IMR-90 (cell line): ENCODE measurements at regions not wholly inside any gene's neighbourhood (a gene's known extent, or its start where the extent isn't known, plus 50 kb on each side); places are given as distances from the start of the nearest gene placed in this dataset.

Source experiments
- ATAC-seq: fragments of 200-7000 bp; cut with Tn5 transposase; 2 replicates; pipeline ENCODE4 v1.9.1; 2020; ENCODE audit warnings: low read depth, mild to moderate bottlenecking, moderate library complexity
- BruUV-seq: library from RNA; stranded (reverse); fragments of 400-500 nt; replicated peaks from 2 replicates; lab custom pipeline; 2021; lab: Mats Ljungman, UMichigan
- CTCF ChIA-PET: fragments of 300-600 bp; formaldehyde crosslinking; extraction: SDS; loops from one replicate; lab custom pipeline; 2021; ENCODE audit warnings: antibody characterized with exemption; lab: Yijun Ruan, JAX
- POLR2A ChIA-PET: fragments of 300-600 bp; sonication (Branson Sonifier 250); formaldehyde crosslinking; loops from one replicate; lab custom pipeline; 2022; ENCODE audit warnings: antibody characterized with exemption; ENCODE audit not compliant: unreplicated experiment; lab: Charles Lee
- DNase-seq: peaks from one replicate; pipeline ENCODE4 v3.0.0; 2013
- H2AFZ ChIP-seq: replicated peaks from 2 replicates; pipeline ENCODE3; 2013; ENCODE audit warnings: low read length, mild to moderate bottlenecking; ENCODE audit not compliant: poor library complexity
- H2AK5ac ChIP-seq: 2 replicates; pipeline ENCODE4 v1.6.1; 2013; ENCODE audit warnings: low read depth, low read length, inconsistent platforms
- H2AK9ac ChIP-seq: replicated peaks from 2 replicates; pipeline ENCODE3; 2013; ENCODE audit warnings: mild to moderate bottlenecking, low read depth, low read length, moderate library complexity; ENCODE audit not compliant: poor library complexity
- H2BK120ac ChIP-seq: 2 replicates; pipeline ENCODE4 v1.6.1; 2013; ENCODE audit warnings: low read depth, low read length, inconsistent platforms
- H2BK15ac ChIP-seq: 3 replicates; pipeline ENCODE4 v1.6.1; 2013; ENCODE audit warnings: low read depth, low read length, inconsistent platforms
- H2BK20ac ChIP-seq: 2 replicates; pipeline ENCODE4 v1.6.1; 2013; ENCODE audit warnings: low read depth, mild to moderate bottlenecking, inconsistent platforms, low read length, moderate library complexity
- H2BK5ac ChIP-seq: 2 replicates; pipeline ENCODE4 v1.6.1; 2013; ENCODE audit warnings: mild to moderate bottlenecking, low read depth, low read length, inconsistent platforms; ENCODE audit not compliant: poor library complexity, severe bottlenecking
- H3K14ac ChIP-seq: replicated peaks from 2 replicates; pipeline ENCODE4 v1.6.1; 2013; ENCODE audit warnings: low read depth, low read length, inconsistent platforms
- H3K18ac ChIP-seq: 2 replicates; pipeline ENCODE4 v1.6.1; 2013; ENCODE audit warnings: low read depth, low read length, control low read depth
- H3K23ac ChIP-seq: 2 replicates; pipeline ENCODE4 v1.6.1; 2013; ENCODE audit warnings: low read depth, low read length, inconsistent platforms
- H3K27ac ChIP-seq: 2 replicates; pipeline ENCODE4 v1.5.1; 2013; ENCODE audit warnings: mild to moderate bottlenecking, control low read depth, low read length; ENCODE audit not compliant: insufficient read depth
- H3K27me3 ChIP-seq: 2 replicates; pipeline ENCODE4 v1.6.1; 2013; ENCODE audit warnings: low read length; ENCODE audit not compliant: control insufficient read depth, insufficient read depth
- H3K36me3 ChIP-seq: 2 replicates; pipeline ENCODE4 v1.6.1; 2013; ENCODE audit warnings: low read length, mixed read lengths; ENCODE audit not compliant: control insufficient read depth, insufficient read depth
- H3K4ac ChIP-seq: 2 replicates; pipeline ENCODE4 v1.6.1; 2013; ENCODE audit warnings: low read depth, low read length, inconsistent platforms
- H3K4me1 ChIP-seq: 2 replicates; pipeline ENCODE4 v1.6.1; 2013; ENCODE audit warnings: low read length, mixed read lengths; ENCODE audit not compliant: control insufficient read depth, insufficient read depth
- H3K4me2 ChIP-seq: 2 replicates; pipeline ENCODE4 v1.6.1; 2013; ENCODE audit warnings: low read depth, mild to moderate bottlenecking, control low read depth, low read length, moderate library complexity
- H3K4me3 ChIP-seq: 2 replicates; pipeline ENCODE4 v1.5.1; 2013; ENCODE audit warnings: low read depth, mild to moderate bottlenecking, control low read depth, low read length, moderate library complexity; ENCODE audit not compliant: insufficient read depth
- H3K56ac ChIP-seq: 2 replicates; pipeline ENCODE4 v1.6.1; 2013; ENCODE audit warnings: low read length, inconsistent platforms; ENCODE audit not compliant: insufficient read depth; ENCODE audit errors: extremely low read depth
- H3K79me1 ChIP-seq, 2 experiments: 2 replicates each; pipeline ENCODE4 v1.6.1; 2013; ENCODE audit warnings: low read length in 2 of 2, inconsistent platforms in 1 of 2, low read depth in 1 of 2
- H3K9ac ChIP-seq: 2 replicates; pipeline ENCODE4 v1.6.1; 2013; ENCODE audit warnings: low read depth, low read length, control low read depth
- H3K9me1 ChIP-seq: 2 replicates; pipeline ENCODE4 v1.6.1; 2013; ENCODE audit warnings: low read length, inconsistent platforms; ENCODE audit not compliant: insufficient read depth
- H3K9me3 ChIP-seq: 2 replicates; pipeline ENCODE4 v1.6.1; 2013; ENCODE audit warnings: low read length; ENCODE audit not compliant: control insufficient read depth, insufficient read depth
- H4K20me1 ChIP-seq: 2 replicates; pipeline ENCODE4 v1.6.1; 2013; ENCODE audit warnings: low read length, inconsistent platforms; ENCODE audit not compliant: insufficient read depth
- H4K5ac ChIP-seq: 2 replicates; pipeline ENCODE4 v1.6.1; 2013; ENCODE audit warnings: mild to moderate bottlenecking, low read depth, low read length, control low read depth
- H4K8ac ChIP-seq, 2 experiments: 2 replicates each; pipeline ENCODE4 v1.6.1; 2013; ENCODE audit warnings: low read depth in 2 of 2, low read length in 2 of 2, control low read depth in 1 of 2, inconsistent platforms in 1 of 2
- H4K91ac ChIP-seq: 2 replicates; pipeline ENCODE4 v1.6.1; 2013; ENCODE audit warnings: low read depth, low read length, inconsistent platforms; ENCODE audit not compliant: insufficient read depth
- CEBPB ChIP-seq: IDR thresholded peaks from 2 replicates; pipeline ENCODE4 v1.6.1; 2012; ENCODE audit warnings: low read depth, low read length, improper control_type of control experiment
- MAZ ChIP-seq: IDR thresholded peaks from 2 replicates; pipeline ENCODE4 v1.6.1; 2012; ENCODE audit warnings: low read depth, mild to moderate bottlenecking, low read length, improper control_type of control experiment, moderate library complexity, borderline replicate concordance
- NFE2L2 ChIP-seq: fragments of 150-350 bp; IDR thresholded peaks from 2 replicates; pipeline ENCODE4 v1.6.1; 2016; ENCODE audit warnings: low read depth, mild to moderate bottlenecking, low read length
- POLR2A ChIP-seq: IDR thresholded peaks from 2 replicates; pipeline ENCODE4 v1.6.1; 2012; ENCODE audit warnings: mild to moderate bottlenecking, low read depth, low read length
- RAD21 ChIP-seq: IDR thresholded peaks from 2 replicates; pipeline ENCODE4 v1.6.1; 2012; ENCODE audit warnings: low read length, improper control_type of control experiment
- RFX5 ChIP-seq: IDR thresholded peaks from 2 replicates; pipeline ENCODE4 v1.8.0; 2012; ENCODE audit warnings: low read depth, mild to moderate bottlenecking, low read length, moderate library complexity
- SMC3 ChIP-seq: fragments of 150-350 bp; IDR thresholded peaks from 2 replicates; pipeline ENCODE4 v1.6.1; 2016; ENCODE audit warnings: low read depth, mild to moderate bottlenecking, antibody characterized with exemption, low read length, moderate library complexity
- USF2 ChIP-seq: fragments of 150-350 bp; IDR thresholded peaks from 2 replicates; pipeline ENCODE4 v1.6.1; 2017; ENCODE audit warnings: mild to moderate bottlenecking, antibody characterized with exemption, low read length, low read depth
- WGBS, 2 experiments: methylation state at CpG; one replicate each; pipeline versions ENCODE4 v1.1.5 to v1.1.7; 2013; ENCODE audit warnings: missing lambda C conversion rate in 2 of 2; ENCODE audit not compliant: insufficient read length in 1 of 2; ENCODE audit errors: extremely low coverage in 2 of 2; 5-methylcytosine and 5-hydroxymethylcytosine counted together
- dilution Hi-C: fragments of 300-500 bp; cut with HindIII; formaldehyde crosslinking; loops from one replicate; pipeline ENCODE4 v1.14.3; 2018; ENCODE audit warnings: low sequenced_read_pairs; ENCODE audit not compliant: unreplicated experiment
- in situ Hi-C: fragments of 300-500 bp; cut with MboI; formaldehyde crosslinking; loops from 3 replicates; pipeline ENCODE4 v1.14.3; 2019; ENCODE audit warnings: low sequenced_read_pairs, inconsistent platforms, mixed read lengths
- intact Hi-C: fragments of 100-400 bp; cut with micrococcal nuclease; formaldehyde crosslinking; loops from 2 replicates; pipeline ENCODE4 v1.10.0; 2022

- H2AK5ac ChIP-seq, result no peak overlapping the region
- no peak overlapping the region; the same call in 2 of the 3 replicates for H2BK15ac ChIP-seq
- H3K4ac ChIP-seq, result peak overlapping the region; percentile 25; the same call in 1 of the 2 replicates
- H4K8ac ChIP-seq, result no peak overlapping the region; a peak in 1 of 4 replicates
- WGBS, 2 experiments, result 80% methylated on average over 1 of the region's 10 CpGs; no CpG with 5 or more reads in 1 of the 2 experiments
- DNase-seq (no peak), ATAC-seq (no peak)
- H4K5ac ChIP-seq, result 0 out of 2 replicates have a peak overlapping the region, but pooled peaks have one; percentile 10
- 0 out of 2 replicates have a peak overlapping the region, but pooled peaks have one; percentile 20 for H2BK20ac ChIP-seq
- no peak overlapping the region for H2AK9ac ChIP-seq
- H3K9me3 ChIP-seq, result no peaks in the 10 kb centered on the region
- in situ Hi-C loops (no loop called here), dilution Hi-C loops (no loop called here), intact Hi-C loops (loop anchor here (2.0 kb wide), 1 partner anchor 49 kb away; no protein-coding TSS in a partner anchor)
- H2AFZ ChIP-seq, result peak overlapping the region; percentile 15
- H3K36me3 ChIP-seq, result no peaks in the 10 kb centered on the region
- H3K9me1 ChIP-seq, result no peaks in the 10 kb centered on the region
- H3K9ac ChIP-seq, result no peak overlapping the region
- no peak overlapping the region for H3K4me3 ChIP-seq
- H3K56ac ChIP-seq, result no peak overlapping the region
- H4K91ac ChIP-seq, result no peak overlapping the region
- no peak overlapping the region for H3K4me2 ChIP-seq
- H3K27ac ChIP-seq, result no peak overlapping the region
- ChIA-PET CTCF (interaction anchor here (0.6 to 1.1 kb wide), 2 partner anchors 11 to 29 kb away, joined by 3 read pairs; no protein-coding TSS in a partner anchor), POLR2A (no interaction called here)
- no peak overlapping the region for H3K18ac ChIP-seq
- H2BK5ac ChIP-seq, result no peak overlapping the region
- H3K79me1 ChIP-seq, result no peaks in the 10 kb centered on the region
- H3K27me3 ChIP-seq, result no peaks in the 10 kb centered on the region
- no peaks in the 10 kb centered on the region for H4K20me1 ChIP-seq
- peak overlapping the region; percentile 53 for H2BK120ac ChIP-seq
- no TSS peak for BruUV-seq
- no peak overlapping the region for H3K23ac ChIP-seq
- peaks cover 6% of the 10 kb centered on the region for H3K4me1 ChIP-seq
- H3K14ac ChIP-seq, result peak overlapping the region; percentile 14
- TF ChIP-seq SMC3, result no peak
- TF ChIP-seq POLR2A, result no peak
- TF ChIP-seq NFE2L2, result no peak
- no peak for TF ChIP-seq RFX5
- TF ChIP-seq USF2, result no peak
- no peak for TF ChIP-seq CEBPB
- no peak for TF ChIP-seq MAZ
- no peak for TF ChIP-seq RAD21
Measured at GRCh38 chr15:37823601-37824275, 110.7 kb upstream of the TMCO5A start.
